ENCODE measurements at regions not wholly inside any gene's neighbourhood (a gene's known extent, or its start where the extent isn't known, plus 50 kb on each side); places are given as distances from the start of the nearest gene placed in this dataset.

DNA sequence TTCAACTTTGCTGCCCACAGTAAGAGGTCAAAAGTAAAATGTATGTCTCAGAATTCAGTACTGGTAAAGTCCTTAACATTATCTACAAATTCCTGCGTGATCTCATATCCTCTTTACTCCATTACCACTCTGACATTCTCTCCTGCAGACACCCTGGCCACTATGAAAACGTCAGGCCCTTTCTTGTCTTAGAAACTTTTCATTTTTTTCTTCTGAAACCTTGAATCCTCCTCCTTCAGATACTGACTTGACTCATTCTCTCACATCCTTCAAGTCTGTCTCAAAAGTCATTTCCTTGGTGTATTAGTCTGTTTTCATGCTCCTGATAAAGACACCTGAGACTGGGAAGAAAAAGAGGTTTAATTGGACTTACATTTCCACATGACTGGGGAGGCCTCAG lies 262.3 kb downstream of the POU4F1 start:
- no peaks in the 10 kb centered on the region for H3K36me3 ChIP-seq (replicated peaks in 1 of 2; ENCODE audit: control insufficient read depth in 2 of 2, insufficient read depth in 2 of 2, low read length in 2 of 2)
- H3K27ac ChIP-seq (replicated peaks; ENCODE audit: low read length), result no peak overlapping the region
- H3K4ac ChIP-seq (ENCODE audit: low read length), result no peak overlapping the region
- H3K23ac ChIP-seq (ENCODE audit: low read depth, low read length, poor library complexity), result no peak overlapping the region
- H4K8ac ChIP-seq (ENCODE audit: low read depth, low read length), result no peak overlapping the region
- no peak overlapping the region for H2BK12ac ChIP-seq (ENCODE audit: low read length)
- no peak overlapping the region for H2AK5ac ChIP-seq (ENCODE audit: low read depth, low read length)
- no peaks in the 10 kb centered on the region for H3K27me3 ChIP-seq (ENCODE audit: control insufficient read depth in 3 of 3, insufficient read depth in 3 of 3, low read depth in 1 of 3, low read length in 3 of 3)
- no peak overlapping the region for H3K9ac ChIP-seq (ENCODE audit: low read depth, low read length, poor library complexity)
- no peak overlapping the region for H3K4me3 ChIP-seq (ENCODE audit: low read length in 2 of 2)
- H3K4me1 ChIP-seq (ENCODE audit: control insufficient read depth in 2 of 2, insufficient read depth in 1 of 2, low read depth in 1 of 2, low read length in 2 of 2), result no peaks in the 10 kb centered on the region
- no peak overlapping the region for H4K91ac ChIP-seq (ENCODE audit: low read depth, low read length, poor library complexity)
- no peak overlapping the region for H3K18ac ChIP-seq (ENCODE audit: low read length)
- H2BK5ac ChIP-seq (ENCODE audit: low read length), result no peak overlapping the region
- no peaks in the 10 kb centered on the region for H3K9me3 ChIP-seq (replicated peaks in 1 of 2; ENCODE audit: control insufficient read depth in 2 of 2, insufficient read depth in 1 of 2, low read depth in 1 of 2, low read length in 2 of 2)
- no CpG with 5 or more reads among the region's 2 CpGs for WGBS, 2 donors (ENCODE audit: extremely low coverage in 2 of 2, insufficient read length in 2 of 2, insufficient replicate concordance in 1 of 2)
- H3K14ac ChIP-seq (ENCODE audit: low read length), result no peak overlapping the region
- H2BK15ac ChIP-seq (ENCODE audit: low read length), result no peak overlapping the region
- no peak for DNase-seq (ENCODE audit: low spot score)
- H2AFZ ChIP-seq (ENCODE audit: low read length), result no peak overlapping the region
- H2BK120ac ChIP-seq (ENCODE audit: low read depth, low read length), result no peak overlapping the region
- no peak overlapping the region for H3K4me2 ChIP-seq (ENCODE audit: insufficient read depth, low read length, poor library complexity, severe bottlenecking)
- no peaks in the 10 kb centered on the region for H3K79me1 ChIP-seq (ENCODE audit: low read depth, low read length)

DNA sequence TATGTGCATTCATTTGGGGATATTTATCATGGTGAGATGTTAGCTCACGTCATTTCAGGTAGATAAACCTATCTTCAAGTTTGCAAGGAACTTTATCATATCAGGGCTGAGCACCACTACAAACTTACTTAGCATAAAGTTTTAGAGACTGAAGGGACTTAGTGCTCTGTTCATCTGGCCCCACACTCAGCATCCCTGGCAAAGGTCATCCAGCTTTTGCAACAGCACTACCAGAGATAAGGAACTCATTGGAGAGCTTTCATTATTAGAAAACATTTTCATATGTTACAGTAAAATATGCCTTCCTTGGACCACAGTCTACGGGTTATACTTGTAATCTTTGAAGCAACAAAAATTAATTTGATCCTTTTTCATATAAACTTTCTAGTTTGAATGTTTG lies 263.4 kb downstream of the POU4F1 start:
- Histone ChIP-seq H3K18ac (ENCODE audit: low read length) (no peak overlapping the region), H3K4ac (ENCODE audit: low read length) (no peak overlapping the region), H3K36me3 (replicated peaks in 1 of 2; ENCODE audit: control insufficient read depth in 2 of 2, insufficient read depth in 2 of 2, low read length in 2 of 2) (no peaks in the 10 kb centered on the region), H3K4me3 (ENCODE audit: low read length in 2 of 2) (no peak overlapping the region), H3K9ac (ENCODE audit: low read depth, low read length, poor library complexity) (no peak overlapping the region), H3K4me2 (ENCODE audit: insufficient read depth, low read length, poor library complexity, severe bottlenecking) (no peak overlapping the region), H2BK5ac (ENCODE audit: low read length) (no peak overlapping the region), H2BK12ac (ENCODE audit: low read length) (no peak overlapping the region), H2AFZ (ENCODE audit: low read length) (no peak overlapping the region), H4K8ac (ENCODE audit: low read depth, low read length) (no peak overlapping the region), H4K91ac (ENCODE audit: low read depth, low read length, poor library complexity) (no peak overlapping the region), H2BK15ac (ENCODE audit: low read length) (no peak overlapping the region), H3K27me3 (ENCODE audit: control insufficient read depth in 3 of 3, insufficient read depth in 3 of 3, low read depth in 1 of 3, low read length in 3 of 3) (no peaks in the 10 kb centered on the region), H2BK120ac (ENCODE audit: low read depth, low read length) (no peak overlapping the region), H3K14ac (ENCODE audit: low read length) (no peak overlapping the region), H2AK5ac (ENCODE audit: low read depth, low read length) (no peak overlapping the region), H3K27ac (replicated peaks; ENCODE audit: low read length) (no peak overlapping the region), H3K79me1 (ENCODE audit: low read depth, low read length) (no peaks in the 10 kb centered on the region), H3K4me1 (ENCODE audit: control insufficient read depth in 2 of 2, insufficient read depth in 1 of 2, low read depth in 1 of 2, low read length in 2 of 2) (no peaks in the 10 kb centered on the region), H3K9me3 (replicated peaks in 1 of 2; ENCODE audit: control insufficient read depth in 2 of 2, insufficient read depth in 1 of 2, low read depth in 1 of 2, low read length in 2 of 2) (no peaks in the 10 kb centered on the region), H3K23ac (ENCODE audit: low read depth, low read length, poor library complexity) (no peak overlapping the region)
- no CpG with 5 or more reads among the region's 2 CpGs for WGBS, 2 donors (ENCODE audit: extremely low coverage in 2 of 2, insufficient read length in 2 of 2, insufficient replicate concordance in 1 of 2)
- DNase-seq (ENCODE audit: low spot score), result no peak

DNA sequence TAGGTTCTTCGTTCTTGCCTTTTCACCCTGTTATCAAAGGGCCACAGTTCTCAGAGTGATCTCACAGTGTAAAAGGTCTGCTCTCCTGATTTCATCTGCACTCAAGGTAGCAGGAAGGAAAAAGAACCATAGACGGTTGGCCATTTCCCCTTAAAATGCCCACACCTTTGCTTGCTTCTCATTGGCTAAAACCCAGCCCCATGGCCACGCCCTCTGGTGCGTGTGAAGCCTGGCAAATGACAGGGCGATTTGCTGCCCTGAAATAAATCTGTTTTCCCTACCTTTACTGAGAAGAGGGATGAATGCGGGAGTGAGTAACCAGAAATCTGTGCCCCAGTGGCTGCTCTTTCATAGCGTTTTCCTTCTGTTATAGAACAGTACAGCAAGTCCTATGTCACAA lies 269.3 kb downstream of the POU4F1 start:
- Histone ChIP-seq H3K27ac (replicated peaks; ENCODE audit: low read length) (no peak overlapping the region), H3K36me3 (replicated peaks in 1 of 2; ENCODE audit: control insufficient read depth in 2 of 2, insufficient read depth in 2 of 2, low read length in 2 of 2) (no peaks in the 10 kb centered on the region), H2BK5ac (ENCODE audit: low read length) (no peak overlapping the region), H3K4me1 (ENCODE audit: control insufficient read depth in 2 of 2, insufficient read depth in 1 of 2, low read depth in 1 of 2, low read length in 2 of 2) (peaks cover 0 to 2% of the 10 kb centered on the region in 2 donors), H3K14ac (ENCODE audit: low read length) (no peak overlapping the region), H2BK120ac (ENCODE audit: low read depth, low read length) (no peak overlapping the region), H4K8ac (ENCODE audit: low read depth, low read length) (no peak overlapping the region), H3K4me3 (ENCODE audit: low read length in 2 of 2) (peak overlapping the region in 1 of 2 donors; percentile 62), H3K27me3 (ENCODE audit: control insufficient read depth in 3 of 3, insufficient read depth in 3 of 3, low read depth in 1 of 3, low read length in 3 of 3) (no peaks in the 10 kb centered on the region), H3K4ac (ENCODE audit: low read length) (no peak overlapping the region), H2BK15ac (ENCODE audit: low read length) (no peak overlapping the region), H3K9ac (ENCODE audit: low read depth, low read length, poor library complexity) (no peak overlapping the region), H3K23ac (ENCODE audit: low read depth, low read length, poor library complexity) (no peak overlapping the region), H2AK5ac (ENCODE audit: low read depth, low read length) (no peak overlapping the region), H3K18ac (ENCODE audit: low read length) (no peak overlapping the region), H2BK12ac (ENCODE audit: low read length) (no peak overlapping the region), H2AFZ (ENCODE audit: low read length) (no peak overlapping the region), H3K4me2 (ENCODE audit: insufficient read depth, low read length, poor library complexity, severe bottlenecking) (no peak overlapping the region), H3K79me1 (ENCODE audit: low read depth, low read length) (no peaks in the 10 kb centered on the region), H4K91ac (ENCODE audit: low read depth, low read length, poor library complexity) (no peak overlapping the region), H3K9me3 (replicated peaks in 1 of 2; ENCODE audit: control insufficient read depth in 2 of 2, insufficient read depth in 1 of 2, low read depth in 1 of 2, low read length in 2 of 2) (no peaks in the 10 kb centered on the region)
- DNase-seq (ENCODE audit: low spot score), result no peak
- no CpG with 5 or more reads among the region's 7 CpGs for WGBS, 2 donors (ENCODE audit: extremely low coverage in 2 of 2, insufficient read length in 2 of 2, insufficient replicate concordance in 1 of 2)

DNA sequence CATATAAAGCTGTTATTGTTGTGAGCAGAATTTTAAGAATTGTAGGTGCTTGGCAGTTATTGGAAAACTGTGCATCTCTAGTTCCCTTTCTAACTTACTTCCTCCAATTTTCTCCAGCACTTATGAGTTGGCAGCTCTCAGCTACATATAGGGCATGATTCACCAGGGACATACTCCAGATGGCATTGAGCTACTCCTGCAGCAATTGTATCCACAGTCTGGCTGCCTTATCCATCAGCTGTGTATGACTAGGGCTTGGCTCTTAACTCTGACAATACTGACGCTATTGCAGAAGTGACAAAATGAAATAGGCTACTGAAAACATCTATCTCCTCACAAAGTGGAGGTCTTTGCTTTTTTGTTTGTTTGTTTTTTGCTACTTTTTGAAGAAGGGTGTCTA lies 276.7 kb downstream of the POU4F1 start:
- no CpG with 5 or more reads among the region's 1 CpG for WGBS, 2 donors (ENCODE audit: extremely low coverage in 2 of 2, insufficient read length in 2 of 2, insufficient replicate concordance in 1 of 2)

More for the DNA sequence above, 276.7 kb downstream of the POU4F1 start:
- Histone ChIP-seq H3K4me2 (ENCODE audit: insufficient read depth, low read length, poor library complexity, severe bottlenecking) (no peak overlapping the region), H4K8ac (ENCODE audit: low read depth, low read length) (no peak overlapping the region), H3K18ac (ENCODE audit: low read length) (no peak overlapping the region), H2BK12ac (ENCODE audit: low read length) (no peak overlapping the region), H2BK120ac (ENCODE audit: low read depth, low read length) (no peak overlapping the region), H3K4ac (ENCODE audit: low read length) (no peak overlapping the region), H3K14ac (ENCODE audit: low read length) (no peak overlapping the region), H3K79me1 (ENCODE audit: low read depth, low read length) (no peaks in the 10 kb centered on the region), H2AFZ (ENCODE audit: low read length) (no peak overlapping the region), H3K9ac (ENCODE audit: low read depth, low read length, poor library complexity) (no peak overlapping the region), H3K27me3 (ENCODE audit: control insufficient read depth in 3 of 3, insufficient read depth in 3 of 3, low read depth in 1 of 3, low read length in 3 of 3) (no peaks in the 10 kb centered on the region), H3K4me1 (ENCODE audit: control insufficient read depth in 2 of 2, insufficient read depth in 1 of 2, low read depth in 1 of 2, low read length in 2 of 2) (no peaks in the 10 kb centered on the region), H3K23ac (ENCODE audit: low read depth, low read length, poor library complexity) (no peak overlapping the region), H2AK5ac (ENCODE audit: low read depth, low read length) (no peak overlapping the region), H3K36me3 (replicated peaks in 1 of 2; ENCODE audit: control insufficient read depth in 2 of 2, insufficient read depth in 2 of 2, low read length in 2 of 2) (no peaks in the 10 kb centered on the region), H3K27ac (replicated peaks; ENCODE audit: low read length) (no peak overlapping the region), H4K91ac (ENCODE audit: low read depth, low read length, poor library complexity) (no peak overlapping the region), H3K9me3 (replicated peaks in 1 of 2; ENCODE audit: control insufficient read depth in 2 of 2, insufficient read depth in 1 of 2, low read depth in 1 of 2, low read length in 2 of 2) (no peaks in the 10 kb centered on the region), H2BK5ac (ENCODE audit: low read length) (no peak overlapping the region), H2BK15ac (ENCODE audit: low read length) (no peak overlapping the region), H3K4me3 (ENCODE audit: low read length in 2 of 2) (no peak overlapping the region)
- DNase-seq (ENCODE audit: low spot score), result no peak
